Neutrophil (primary cell): ENCODE measurements at regions not wholly inside any gene's neighbourhood (a gene's known extent, or its start where the extent isn't known, plus 50 kb on each side); places are given as distances from the start of the nearest gene placed in this dataset.

Experiments used
- H3K27ac ChIP-seq: fragments of 200-600 bp; sonication (generic); 2 replicates; pipeline ENCODE4 v1.5.1; 2016; ENCODE audit warnings: mild to moderate bottlenecking, moderate library complexity
- H3K27me3 ChIP-seq: fragments of 200-600 bp; sonication (generic); 2 replicates; pipeline ENCODE4 v1.6.0; 2016; ENCODE audit warnings: mild to moderate bottlenecking
- H3K36me3 ChIP-seq: fragments of 200-600 bp; sonication (generic); 2 replicates; pipeline ENCODE4 v1.5.1; 2017
- H3K4me1 ChIP-seq, 2 experiments: fragments of 200-600 bp in 1 of 2; sonication (generic) in 1 of 2; 1 replicate in 1 of 2; 2 replicates in 1 of 2; pipeline versions ENCODE4 v1.5.1 to v1.6.1; 2013 to 2016; ENCODE audit warnings: low read depth in 1 of 2, low read length in 1 of 2, mild to moderate bottlenecking in 1 of 2, moderate library complexity in 1 of 2; ENCODE audit not compliant: control insufficient read depth in 1 of 2, insufficient read depth in 1 of 2
- H3K4me3 ChIP-seq, 2 experiments: fragments of 200-600 bp in 1 of 2; sonication (generic) in 1 of 2; 1 replicate in 1 of 2; 2 replicates in 1 of 2; pipeline ENCODE4 v1.5.1; 2013 to 2016; ENCODE audit warnings: low read depth in 1 of 2, low read length in 1 of 2, mild to moderate bottlenecking in 1 of 2, moderate library complexity in 1 of 2
- H3K9me3 ChIP-seq: fragments of 200-600 bp; sonication (generic); 2 replicates; pipeline ENCODE4 v1.5.1; 2016
- CTCF ChIP-seq: fragments of 200-600 bp; sonication (generic); IDR thresholded peaks from 2 replicates; pipeline ENCODE4 v1.5.1; 2016; ENCODE audit warnings: antibody characterized with exemption

GRCh38 chr6:137763436-137763835 lies 103.6 kb upstream of the TNFAIP3 start:
- TF ChIP-seq CTCF = no peak
- H3K9me3 ChIP-seq = no peaks in the 10 kb centered on the region
- no peak overlapping the region for H3K27ac ChIP-seq
- H3K4me1 ChIP-seq = peaks cover 8 to 11% of the 10 kb centered on the region in 2 experiments
- H3K27me3 ChIP-seq = no peaks in the 10 kb centered on the region
- no peaks in the 10 kb centered on the region for H3K36me3 ChIP-seq
- H3K4me3 ChIP-seq = no peak overlapping the region

GRCh38 chr6:137763886-137764285 lies 103.2 kb upstream of the TNFAIP3 start:
- H3K36me3 ChIP-seq = no peaks in the 10 kb centered on the region
- H3K27me3 ChIP-seq = no peaks in the 10 kb centered on the region
- H3K27ac ChIP-seq = no peak overlapping the region
- TF ChIP-seq CTCF = no peak
- no peak overlapping the region for H3K4me3 ChIP-seq
- peaks cover 12 to 16% of the 10 kb centered on the region in 2 experiments for H3K4me1 ChIP-seq
- H3K9me3 ChIP-seq = no peaks in the 10 kb centered on the region

GRCh38 chr6:137764464-137764863 lies 102.6 kb upstream of the TNFAIP3 start:
- Histone ChIP-seq H3K9me3 (no peaks in the 10 kb centered on the region), H3K4me1 (peaks cover 17 to 21% of the 10 kb centered on the region in 2 experiments), H3K4me3 (no peak overlapping the region), H3K36me3 (no peaks in the 10 kb centered on the region), H3K27ac (no peak overlapping the region), H3K27me3 (no peaks in the 10 kb centered on the region)
- TF ChIP-seq CTCF = no peak

GRCh38 chr6:137765059-137765458 lies 102.0 kb upstream of the TNFAIP3 start:
- no peak overlapping the region for H3K4me3 ChIP-seq
- no peaks in the 10 kb centered on the region for H3K27me3 ChIP-seq
- H3K4me1 ChIP-seq = peaks cover 18 to 24% of the 10 kb centered on the region in 2 experiments
- no peak overlapping the region for H3K27ac ChIP-seq
- TF ChIP-seq CTCF = no peak
- H3K36me3 ChIP-seq = no peaks in the 10 kb centered on the region
- H3K9me3 ChIP-seq = no peaks in the 10 kb centered on the region

GRCh38 chr6:137766596-137767370 lies 100.3 kb upstream of the TNFAIP3 start:
- Histone ChIP-seq H3K36me3 (no peaks in the 10 kb centered on the region), H3K9me3 (no peaks in the 10 kb centered on the region), H3K27me3 (no peaks in the 10 kb centered on the region), H3K4me1 (peaks cover 18 to 24% of the 10 kb centered on the region in 2 experiments), H3K27ac (no peak overlapping the region), H3K4me3 (no peak overlapping the region)
- no peak for TF ChIP-seq CTCF
